GM12891 (cell line): ENCODE measurements at regions not wholly inside any gene's neighbourhood (a gene's known extent, or its start where the extent isn't known, plus 50 kb on each side); places are given as distances from the start of the nearest gene placed in this dataset.

Experiments used
- DNase-seq: peaks from one replicate; pipeline ENCODE4 v3.0.0; 2011; ENCODE audit warnings: low spot score; ENCODE audit not compliant: insufficient read length
- FAIRE-seq: peaks from 2 replicates; lab custom pipeline; 2011; peaks lifted over from hg19 to GRCh38; lab: Jason Lieb, UNC
- PAX5 ChIP-seq: IDR thresholded peaks from 2 replicates; pipeline ENCODE4 v1.6.1; 2011; ENCODE audit warnings: low read length, moderate library complexity, mild to moderate bottlenecking; ENCODE audit not compliant: insufficient read depth, severe bottlenecking
- POLR2A ChIP-seq: IDR thresholded peaks from 2 replicates; pipeline ENCODE4 v1.6.1; 2011; ENCODE audit warnings: low read depth, low read length, control low read depth
- POLR2AphosphoS5 ChIP-seq: IDR thresholded peaks from 2 replicates; pipeline ENCODE4 v1.6.1; 2011; ENCODE audit warnings: low read depth, low read length, control low read depth
- POU2F2 ChIP-seq: IDR thresholded peaks from 2 replicates; pipeline ENCODE4 v1.6.1; 2011; ENCODE audit warnings: low read depth, mild to moderate bottlenecking, control low read depth, low read length, moderate library complexity
- SPI1 ChIP-seq: IDR thresholded peaks from 2 replicates; pipeline ENCODE4 v1.6.1; 2011; ENCODE audit warnings: low read depth, low read length, control low read depth
- TAF1 ChIP-seq: IDR thresholded peaks from 2 replicates; pipeline ENCODE4 v1.6.1; 2011; ENCODE audit warnings: low read depth, low read length, control low read depth

DNA sequence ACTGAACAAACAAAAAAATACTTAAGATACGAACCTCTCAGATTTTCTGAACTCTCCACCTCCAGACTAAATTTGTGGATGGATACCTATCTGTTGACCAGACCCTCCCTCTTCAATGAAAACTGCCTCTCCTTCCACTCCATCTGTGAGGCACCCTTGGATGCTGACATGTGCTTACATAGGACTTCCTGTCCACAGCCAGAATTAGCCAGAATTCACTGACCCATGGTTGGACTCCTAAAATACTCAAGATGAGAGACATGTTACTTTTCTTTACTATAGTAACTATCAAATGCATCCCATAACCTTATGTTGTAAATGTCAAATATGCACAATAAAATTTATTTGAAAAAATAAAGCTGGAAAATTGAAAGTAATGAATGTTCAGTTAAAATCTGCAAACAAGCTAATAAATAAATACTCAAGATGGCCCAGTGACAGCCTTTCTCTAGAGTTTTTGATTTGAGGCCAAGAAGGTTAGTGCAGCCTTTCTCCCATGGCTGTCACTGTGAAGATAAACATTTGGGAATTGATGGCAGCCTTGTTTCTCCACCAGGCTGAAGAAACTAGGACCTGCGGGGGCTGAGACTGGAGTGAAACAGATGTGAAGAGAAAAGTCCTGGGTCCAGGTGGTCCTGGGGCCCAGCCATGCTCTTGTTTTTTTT lies 287.0 kb downstream of the ZEB1 start:
- DNase-seq (no peak), FAIRE-seq (no peak)
- TF ChIP-seq POU2F2, result no peak
- no peak for TF ChIP-seq POLR2A
- TF ChIP-seq SPI1, result no peak
- no peak for TF ChIP-seq PAX5
- no peak for TF ChIP-seq POLR2AphosphoS5
- no peak for TF ChIP-seq TAF1

DNA sequence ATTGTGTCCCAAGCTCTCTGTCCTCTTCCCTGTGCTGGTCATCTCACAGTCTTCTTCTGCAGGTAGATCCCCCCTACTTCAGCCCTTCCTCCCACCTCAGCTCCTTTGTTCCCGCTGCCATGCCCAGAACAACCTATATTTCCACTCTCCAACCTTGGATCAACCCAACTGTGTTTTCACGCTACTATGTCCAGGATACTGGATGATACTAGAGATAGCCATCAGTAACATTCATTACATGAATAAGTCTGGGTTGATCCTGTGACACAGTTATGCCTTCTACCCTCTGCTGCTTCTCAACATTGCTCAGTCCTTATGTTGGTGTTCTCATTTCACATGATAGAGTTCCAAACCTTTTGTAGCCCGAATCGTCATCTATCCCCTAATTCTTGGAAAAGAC lies 286.4 kb downstream of the ZEB1 start:
- DNase-seq (no peak), FAIRE-seq (no peak)
- TF ChIP-seq POLR2A, result no peak
- no peak for TF ChIP-seq TAF1
- no peak for TF ChIP-seq POU2F2
- no peak for TF ChIP-seq PAX5
- no peak for TF ChIP-seq POLR2AphosphoS5
- TF ChIP-seq SPI1, result no peak

DNA sequence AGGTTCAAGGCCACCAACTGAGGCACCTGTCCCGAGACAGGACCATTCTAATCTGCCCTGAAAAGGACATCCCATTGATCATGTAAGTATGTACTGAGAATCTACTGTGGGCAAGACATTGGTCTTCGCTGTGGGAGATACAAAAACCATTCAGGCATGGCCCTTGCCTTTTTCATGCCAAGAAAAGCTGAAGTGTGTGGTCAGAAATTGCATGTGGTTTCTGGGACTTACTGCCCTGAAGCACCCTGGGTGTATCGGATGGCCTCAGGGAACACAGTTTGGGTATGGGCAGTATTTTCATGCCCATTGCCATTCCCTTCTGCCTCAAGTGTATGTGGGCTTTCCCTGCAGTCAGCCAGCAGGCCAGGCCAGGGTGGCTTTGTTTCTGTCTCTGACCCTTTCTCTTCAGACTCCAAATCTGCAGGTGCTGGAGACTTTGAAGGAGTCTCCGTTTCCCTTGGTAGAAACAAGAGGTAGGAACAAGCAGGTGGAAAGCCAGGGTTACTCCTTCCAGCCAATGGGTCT lies 285.7 kb downstream of the ZEB1 start:
- DNase-seq (no peak), FAIRE-seq (no peak)
- TF ChIP-seq POLR2AphosphoS5, result no peak
- no peak for TF ChIP-seq TAF1
- TF ChIP-seq POU2F2, result no peak
- no peak for TF ChIP-seq PAX5
- no peak for TF ChIP-seq SPI1
- no peak for TF ChIP-seq POLR2A

DNA sequence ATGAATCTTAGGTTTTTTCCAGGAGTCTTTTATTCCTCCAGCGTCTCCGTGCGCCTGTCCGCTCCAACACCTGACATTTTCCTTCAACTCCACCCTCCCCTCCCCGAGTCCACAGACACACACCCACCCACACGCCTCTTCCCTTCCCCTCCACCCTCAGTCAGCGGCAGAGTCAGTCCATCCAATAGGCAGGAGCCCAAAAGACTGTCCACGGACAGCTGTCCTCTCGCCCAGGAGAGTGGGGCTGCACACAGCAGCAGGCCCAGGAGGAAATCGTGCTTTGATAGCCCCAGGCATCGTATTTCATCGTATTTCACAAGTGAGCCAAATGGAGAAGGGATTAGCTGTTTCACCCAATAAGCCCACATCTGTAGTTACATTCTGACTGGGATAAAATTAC lies 285.1 kb downstream of the ZEB1 start:
- TF ChIP-seq POU2F2, result no peak
- no peak for TF ChIP-seq POLR2A
- TF ChIP-seq PAX5, result no peak
- no peak for TF ChIP-seq TAF1
- TF ChIP-seq SPI1, result no peak
- TF ChIP-seq POLR2AphosphoS5, result no peak
- DNase-seq, result no peak
- FAIRE-seq, result no peak

DNA sequence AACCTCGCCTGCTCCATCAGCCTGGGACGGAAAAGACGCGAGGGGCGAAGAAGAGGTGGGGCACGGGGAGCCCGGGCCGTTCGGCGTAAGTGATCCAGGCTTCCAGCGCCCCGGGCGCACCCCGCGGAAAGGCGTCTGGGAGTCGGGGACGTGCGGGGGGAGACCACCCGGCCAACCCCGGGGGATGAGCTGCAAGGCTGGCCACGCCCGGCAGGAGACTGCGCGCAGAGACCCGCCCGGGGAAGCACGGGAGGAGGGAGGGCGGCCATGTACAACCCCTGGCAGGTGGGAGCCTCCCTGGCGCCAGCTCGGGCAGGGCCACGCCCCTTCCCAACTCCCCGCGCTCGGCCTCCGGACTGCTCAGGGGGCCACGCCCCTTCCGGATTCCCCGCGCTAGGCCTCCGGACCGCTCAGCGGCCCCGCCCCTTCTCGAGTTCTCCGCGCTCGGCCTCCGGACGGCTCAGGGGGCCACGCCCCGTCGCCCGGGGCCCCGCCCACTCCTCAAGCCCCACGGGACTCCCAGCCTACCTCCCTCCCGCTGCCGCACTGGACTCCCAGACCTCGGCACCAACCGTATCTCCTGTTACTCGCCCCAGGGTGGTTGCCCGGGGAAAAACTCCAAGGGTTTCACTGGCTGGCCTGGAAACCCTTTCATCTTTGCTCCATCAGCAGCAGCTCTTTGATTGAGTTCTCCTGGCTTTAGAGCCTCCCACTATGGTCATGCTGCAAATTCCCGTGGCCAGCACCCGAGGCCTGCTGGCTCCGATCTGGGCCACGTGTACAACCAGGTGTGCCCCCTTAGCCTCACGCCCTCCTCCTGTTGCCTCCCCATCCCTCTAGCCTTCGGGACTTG lies 284.4 kb downstream of the ZEB1 start:
- DNase-seq (peak; percentile 98), FAIRE-seq (peak; percentile 86)
- TF ChIP-seq POLR2A (no peak), POLR2AphosphoS5 (no peak), POU2F2 (no peak), PAX5 (no peak), TAF1 (no peak), SPI1 (no peak)

DNA sequence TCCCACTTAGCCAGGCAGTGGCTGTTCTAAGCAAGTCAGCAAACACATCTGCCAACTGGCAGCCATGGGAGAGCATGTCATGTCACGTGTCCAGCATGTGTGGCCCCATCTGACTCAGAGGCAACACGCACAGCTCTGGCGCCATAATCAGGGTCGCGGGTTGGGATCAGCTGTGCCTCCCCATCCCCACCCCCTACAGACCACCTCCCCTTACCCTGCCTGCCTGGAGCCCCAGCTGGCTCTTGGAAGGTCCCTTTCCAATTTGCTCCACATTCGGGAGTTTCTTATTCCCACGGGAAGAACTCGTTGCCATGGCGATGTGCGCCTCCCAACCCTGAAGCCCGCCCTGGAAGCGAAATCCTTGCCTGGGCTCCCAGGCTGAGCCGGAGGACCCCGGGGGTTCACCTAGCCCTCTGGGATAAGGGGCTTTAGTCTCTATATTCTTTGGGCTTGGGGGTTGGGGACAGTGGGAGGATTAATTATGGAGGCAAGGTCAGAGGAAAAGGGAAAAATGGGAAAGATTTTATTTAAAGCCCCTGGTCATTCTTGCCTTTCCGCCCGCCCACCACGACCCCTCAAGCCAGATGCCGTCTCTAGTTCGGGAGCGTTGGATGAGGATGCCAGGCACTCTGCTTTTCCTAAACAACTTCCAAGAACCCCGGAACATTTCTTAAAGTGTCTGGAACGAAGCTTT lies 283.7 kb downstream of the ZEB1 start:
- TF ChIP-seq SPI1 (no peak), POLR2A (no peak), POU2F2 (no peak), PAX5 (no peak), TAF1 (no peak), POLR2AphosphoS5 (no peak)
- DNase-seq (no peak), FAIRE-seq (no peak)

DNA sequence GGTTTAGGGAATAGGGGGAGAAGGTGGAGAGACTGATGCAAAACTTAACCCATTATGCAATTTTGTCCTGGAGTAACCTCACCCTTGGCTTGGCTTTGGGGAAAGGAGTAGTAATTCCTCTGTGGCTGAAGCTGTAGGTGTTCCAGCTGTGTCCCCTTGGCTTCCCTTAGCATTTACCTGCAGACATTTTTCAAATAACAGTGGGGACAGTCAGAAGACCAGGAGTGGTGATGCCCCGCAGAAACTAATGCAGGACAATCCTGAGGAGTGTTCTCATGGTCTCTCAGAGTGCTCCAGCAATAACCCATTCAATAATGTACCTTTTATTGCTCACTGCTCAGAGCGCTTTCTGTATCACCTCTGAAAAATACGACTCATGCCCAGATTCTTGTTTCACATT lies 282.1 kb downstream of the ZEB1 start:
- FAIRE-seq, result no peak
- DNase-seq, result no peak
- no peak for TF ChIP-seq SPI1
- no peak for TF ChIP-seq TAF1
- no peak for TF ChIP-seq PAX5

DNA sequence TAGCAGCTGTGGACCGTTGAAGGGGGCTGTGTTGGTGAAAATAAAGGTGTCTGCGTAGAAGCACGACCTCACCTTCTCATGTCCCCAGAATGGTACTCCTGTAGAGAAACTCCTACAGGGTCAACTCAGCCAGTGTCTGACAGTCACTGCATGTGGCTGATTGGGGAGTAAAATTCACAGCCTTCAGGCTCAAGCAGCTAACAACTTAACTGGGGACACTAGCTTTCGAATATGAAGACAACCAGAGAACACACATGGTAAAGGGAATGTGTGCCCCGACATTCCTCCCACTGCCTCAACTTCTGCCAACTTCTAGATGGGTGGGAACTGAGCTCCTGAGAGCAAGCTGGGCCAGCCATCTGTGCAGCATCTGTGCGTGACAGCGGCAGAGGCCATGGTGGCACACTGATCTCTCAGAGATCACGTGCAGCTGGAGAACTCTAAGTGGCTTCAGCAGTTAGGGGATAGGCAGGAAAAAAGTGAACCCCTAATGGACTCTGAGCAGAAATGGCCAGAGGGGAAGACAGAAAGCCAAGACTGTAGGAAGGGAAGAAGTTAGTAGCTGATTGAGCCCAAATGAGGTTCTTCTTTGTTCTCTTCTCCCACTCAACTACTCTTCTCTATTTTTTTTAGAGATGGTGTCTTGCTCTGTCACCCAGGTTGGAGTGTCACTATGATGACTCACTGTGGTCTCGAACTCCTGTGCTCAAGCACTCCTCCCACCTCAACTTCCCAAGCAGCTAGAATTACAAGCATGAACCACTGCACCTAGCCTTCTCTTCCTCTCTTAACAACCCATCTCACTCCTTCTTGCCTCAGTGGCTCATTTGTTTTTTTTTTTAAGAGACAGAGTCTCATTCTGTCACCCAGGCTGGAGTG lies 280.8 kb downstream of the ZEB1 start:
- DNase-seq (no peak), FAIRE-seq (no peak)
- TF ChIP-seq SPI1 (no peak), PAX5 (no peak), TAF1 (no peak), POLR2A (no peak), POU2F2 (no peak), POLR2AphosphoS5 (no peak)
